ENCODE measurements at regions not wholly inside any gene's neighbourhood (a gene's known extent, or its start where the extent isn't known, plus 50 kb on each side); places are given as distances from the start of the nearest gene placed in this dataset.

- TF ChIP-seq CTCF (IDR thresholded peaks at IDR 0.05; ENCODE audit: low read length) (no peak), EZH2 (optimal IDR thresholded peaks at IDR 0.05; ENCODE audit: low read depth, low read length) (no peak), EZH2phosphoT487 (IDR thresholded peaks at IDR 0.05; ENCODE audit: low read length) (no peak)
These were observed 188.8 kb upstream of the BTBD3 start for GRCh38 chr20:11728937-11729336.
